PC-3 (cell line): ENCODE measurements at regions not wholly inside any gene's neighbourhood (a gene's known extent, or its start where the extent isn't known, plus 50 kb on each side); places are given as distances from the start of the nearest gene placed in this dataset.

ENCODE experiments used
- ATAC-seq: fragments of 200-7000 bp; cut with Tn5 transposase; 2 replicates; pipeline ENCODE4 v1.9.1; 2020; ENCODE audit warnings: mild to moderate bottlenecking, moderate library complexity
- BruUV-seq: library from RNA; stranded (reverse); fragments of 400-500 nt; replicated peaks from 2 replicates; lab custom pipeline; 2021; lab: Mats Ljungman, UMichigan
- CTCF ChIA-PET: fragments of 300-600 bp; sonication (Branson Sonifier 250); formaldehyde crosslinking; loops from one replicate; lab custom pipeline; 2022; ENCODE audit warnings: antibody characterized with exemption; lab: Charles Lee
- POLR2A ChIA-PET: fragments of 300-600 bp; sonication (Branson Sonifier 250); formaldehyde crosslinking; loops from one replicate; lab custom pipeline; 2022; ENCODE audit warnings: antibody characterized with exemption; ENCODE audit not compliant: unreplicated experiment; lab: Charles Lee
- DNase-seq: peaks from one replicate; pipeline ENCODE4 v3.0.0-alpha.2; 2015
- H2AFZ ChIP-seq: fragments of 300-600 bp; sonication (generic); 2 replicates; pipeline ENCODE4 v1.6.0; 2016; ENCODE audit warnings: antibody characterized with exemption, low read length
- H3F3A ChIP-seq: fragments of 300-600 bp; sonication (generic); one replicate; pipeline ENCODE4 v1.6.0; 2017; ENCODE audit warnings: antibody characterized with exemption, low read length, control low read depth, mild to moderate bottlenecking; ENCODE audit not compliant: unreplicated experiment
- H3K27ac ChIP-seq: fragments of 300-600 bp; sonication (generic); 2 replicates; pipeline ENCODE4 v1.5.1; 2016; ENCODE audit warnings: mild to moderate bottlenecking, low read length
- H3K27me3 ChIP-seq: fragments of 300-600 bp; sonication (generic); 2 replicates; pipeline ENCODE4 v1.6.1; 2016; ENCODE audit warnings: low read length, mixed read lengths
- H3K36me3 ChIP-seq: fragments of 300-600 bp; sonication (generic); 2 replicates; pipeline ENCODE4 v1.6.1; 2016; ENCODE audit warnings: low read depth, mixed run types, low read length, mixed read lengths
- H3K4me1 ChIP-seq: fragments of 300-600 bp; sonication (generic); 2 replicates; pipeline ENCODE4 v1.5.1; 2016; ENCODE audit warnings: low read length; ENCODE audit not compliant: insufficient read depth
- H3K4me2 ChIP-seq: fragments of 300-600 bp; sonication (generic); 2 replicates; pipeline ENCODE4 v1.6.0; 2016; ENCODE audit warnings: low read length
- H3K4me3 ChIP-seq: fragments of 300-600 bp; sonication (generic); 2 replicates; pipeline ENCODE4 v1.5.1; 2016; ENCODE audit warnings: mild to moderate bottlenecking, low read length, mixed read lengths
- H3K79me2 ChIP-seq: fragments of 300-600 bp; sonication (generic); 2 replicates; pipeline ENCODE4 v1.6.1; 2017; ENCODE audit warnings: low read length, mixed read lengths
- H3K9ac ChIP-seq: fragments of 300-600 bp; sonication (generic); 2 replicates; pipeline ENCODE4 v1.6.0; 2016; ENCODE audit warnings: mild to moderate bottlenecking, low read length
- H3K9me2 ChIP-seq: fragments of 300-600 bp; sonication (generic); replicated peaks from 2 replicates; pipeline ENCODE4 v1.6.1; 2016; ENCODE audit warnings: mixed run types, low read length, mixed read lengths
- H3K9me3 ChIP-seq: fragments of 300-600 bp; sonication (generic); 2 replicates; pipeline ENCODE4 v1.6.1; 2016; ENCODE audit warnings: low read length, mixed read lengths
- H4K20me1 ChIP-seq: fragments of 300-600 bp; sonication (generic); 2 replicates; pipeline ENCODE4 v1.6.1; 2016; ENCODE audit warnings: low read length, mixed read lengths
- EZH2 ChIP-seq: fragments of 300-600 bp; sonication (generic); IDR thresholded peaks from one replicate; pipeline ENCODE4 v1.6.1; 2017; ENCODE audit warnings: antibody characterized with exemption, mild to moderate bottlenecking, low read length; ENCODE audit not compliant: unreplicated experiment
- EZH2phosphoT487 ChIP-seq: fragments of 300-600 bp; sonication (generic); IDR thresholded peaks from 2 replicates; pipeline ENCODE4 v1.6.1; 2018; ENCODE audit warnings: mild to moderate bottlenecking, antibody characterized with exemption, low read length, borderline replicate concordance
- intact Hi-C: fragments of 100-400 bp; cut with micrococcal nuclease; formaldehyde crosslinking; loops from 2 replicates; pipeline ENCODE4 v1.9.0; 2023
- TF ChIP-seq, protein P1 (sequence below): fragments of 300-600 bp; sonication (generic); conservative IDR thresholded peaks from 2 replicates; pipeline ENCODE4 v1.5.1; 2017; ENCODE audit warnings: antibody characterized with exemption, low read depth, mild to moderate bottlenecking, low read length

DNA sequence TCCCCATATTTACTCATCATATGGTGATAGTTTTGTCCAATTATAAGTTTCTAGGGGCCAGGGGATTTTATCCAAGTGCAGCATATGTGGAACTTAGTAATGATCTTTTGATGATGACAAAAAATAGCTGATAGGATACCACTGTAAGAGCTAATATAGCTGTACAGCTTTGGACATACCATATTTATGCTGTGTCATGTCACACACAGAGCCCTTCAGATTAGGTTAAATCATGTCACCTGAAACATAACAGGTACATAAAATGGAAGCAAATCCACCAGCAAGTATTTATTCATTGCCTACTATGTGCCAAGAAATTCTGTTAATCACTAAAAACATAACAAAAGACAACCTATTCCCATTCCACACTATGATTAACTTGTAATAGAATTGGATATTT, 82.8 kb upstream of the IPO9 start:
- no peak for DNase-seq
- intact Hi-C loops: no loop called here

DNA sequence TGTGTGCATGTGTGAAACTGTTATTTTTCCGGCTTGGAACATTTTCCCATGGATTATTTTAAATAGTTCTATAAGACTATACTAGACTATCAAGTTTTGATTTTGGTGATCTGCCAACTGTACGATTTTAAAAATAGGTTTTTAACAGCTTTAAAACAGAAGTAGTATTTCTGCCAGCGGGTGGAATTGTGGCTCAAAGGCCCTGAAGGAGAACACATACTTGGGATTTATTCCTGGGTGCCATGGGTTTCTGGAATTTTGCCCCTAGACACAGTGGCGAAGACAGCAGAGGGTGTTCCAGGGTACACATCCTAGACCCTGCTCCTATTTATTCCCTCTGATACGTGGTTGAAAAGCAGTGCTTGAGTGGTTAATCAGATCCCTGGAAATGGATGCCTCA, 81.7 kb upstream of the IPO9 start:
- CTCF ChIA-PET: no interaction called here
- H4K20me1 ChIP-seq: no peaks in the 10 kb centered on the region; the same call in 1 of the 2 replicates
- H3K27ac ChIP-seq: no peak overlapping the region
- no peaks in the 10 kb centered on the region for H3K27me3 ChIP-seq
- H3F3A ChIP-seq: no peaks in the 10 kb centered on the region
- ATAC-seq (no peak), DNase-seq (no peak)
- H3K79me2 ChIP-seq: no peaks in the 10 kb centered on the region
- H3K9me2 ChIP-seq: no peaks in the 10 kb centered on the region
- H3K4me1 ChIP-seq: peaks cover 27% of the 10 kb centered on the region
- H3K4me3 ChIP-seq: no peak overlapping the region
- intact Hi-C loops: no loop called here
- H3K36me3 ChIP-seq: no peaks in the 10 kb centered on the region
- no peaks in the 10 kb centered on the region for H3K9me3 ChIP-seq
- no TSS peak for BruUV-seq
- POLR2A ChIA-PET: no interaction called here
- no peak overlapping the region for H3K9ac ChIP-seq
- no peak overlapping the region for H2AFZ ChIP-seq
- H3K4me2 ChIP-seq: no peak overlapping the region
- TF ChIP-seq, protein P1, sequence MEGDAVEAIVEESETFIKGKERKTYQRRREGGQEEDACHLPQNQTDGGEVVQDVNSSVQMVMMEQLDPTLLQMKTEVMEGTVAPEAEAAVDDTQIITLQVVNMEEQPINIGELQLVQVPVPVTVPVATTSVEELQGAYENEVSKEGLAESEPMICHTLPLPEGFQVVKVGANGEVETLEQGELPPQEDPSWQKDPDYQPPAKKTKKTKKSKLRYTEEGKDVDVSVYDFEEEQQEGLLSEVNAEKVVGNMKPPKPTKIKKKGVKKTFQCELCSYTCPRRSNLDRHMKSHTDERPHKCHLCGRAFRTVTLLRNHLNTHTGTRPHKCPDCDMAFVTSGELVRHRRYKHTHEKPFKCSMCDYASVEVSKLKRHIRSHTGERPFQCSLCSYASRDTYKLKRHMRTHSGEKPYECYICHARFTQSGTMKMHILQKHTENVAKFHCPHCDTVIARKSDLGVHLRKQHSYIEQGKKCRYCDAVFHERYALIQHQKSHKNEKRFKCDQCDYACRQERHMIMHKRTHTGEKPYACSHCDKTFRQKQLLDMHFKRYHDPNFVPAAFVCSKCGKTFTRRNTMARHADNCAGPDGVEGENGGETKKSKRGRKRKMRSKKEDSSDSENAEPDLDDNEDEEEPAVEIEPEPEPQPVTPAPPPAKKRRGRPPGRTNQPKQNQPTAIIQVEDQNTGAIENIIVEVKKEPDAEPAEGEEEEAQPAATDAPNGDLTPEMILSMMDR: no peak
- TF ChIP-seq EZH2phosphoT487: no peak
- no peak for TF ChIP-seq EZH2

More for the DNA sequence above, 82.8 kb upstream of the IPO9 start:
- Histone ChIP-seq H3K4me1 (peaks cover 27% of the 10 kb centered on the region), H3K9me2 (no peaks in the 10 kb centered on the region), H3K4me2 (no peak overlapping the region), H3F3A (no peaks in the 10 kb centered on the region), H2AFZ (no peak overlapping the region), H3K4me3 (no peak overlapping the region), H3K9me3 (no peaks in the 10 kb centered on the region), H3K27ac (no peak overlapping the region), H3K27me3 (no peaks in the 10 kb centered on the region), H3K9ac (no peak overlapping the region), H3K79me2 (no peaks in the 10 kb centered on the region), H3K36me3 (no peaks in the 10 kb centered on the region), H4K20me1 (no peaks in the 10 kb centered on the region; the same call in 1 of the 2 replicates)
- no TSS peak for BruUV-seq
- ChIA-PET CTCF (no interaction called here), POLR2A (no interaction called here)
- no peak for TF ChIP-seq EZH2
- no peak for TF ChIP-seq EZH2phosphoT487
- TF ChIP-seq, protein P1: no peak
- ATAC-seq: no peak

DNA sequence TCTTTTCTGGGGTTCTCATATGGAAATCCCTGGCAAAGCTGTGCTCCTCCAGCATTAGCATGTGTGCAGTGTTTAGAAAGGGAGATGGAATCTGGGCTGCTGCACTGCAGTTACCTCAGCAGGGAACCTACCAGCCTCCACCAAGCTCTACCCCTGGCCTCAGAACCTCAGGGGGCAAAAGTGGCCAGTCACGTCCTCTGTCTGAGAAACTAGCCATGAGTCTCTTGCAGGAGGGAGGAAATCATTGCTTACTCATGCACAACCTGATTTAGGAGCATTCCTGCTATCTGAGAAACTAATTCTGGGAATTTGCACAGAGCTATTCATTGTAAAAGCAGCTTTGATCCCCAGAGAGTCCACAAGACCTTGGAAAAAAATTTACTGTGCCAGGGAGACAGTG, 80.6 kb upstream of the IPO9 start:
- Histone ChIP-seq H3K9me2 (no peaks in the 10 kb centered on the region), H3K4me3 (no peak overlapping the region), H3K27ac (no peak overlapping the region), H3K4me2 (no peak overlapping the region), H3K9me3 (no peaks in the 10 kb centered on the region), H3K4me1 (peaks cover 27% of the 10 kb centered on the region), H2AFZ (no peak overlapping the region), H4K20me1 (no peaks in the 10 kb centered on the region; the same call in 1 of the 2 replicates), H3K36me3 (no peaks in the 10 kb centered on the region), H3F3A (no peaks in the 10 kb centered on the region), H3K9ac (no peak overlapping the region), H3K27me3 (no peaks in the 10 kb centered on the region), H3K79me2 (no peaks in the 10 kb centered on the region)
- intact Hi-C loops: no loop called here
- DNase-seq (peak; percentile 40), ATAC-seq (peak; percentile 35; the same call in 1 of the 2 replicates)
- no TSS peak for BruUV-seq
- TF ChIP-seq EZH2: no peak
- TF ChIP-seq EZH2phosphoT487: no peak
- TF ChIP-seq, protein P1: no peak
- POLR2A ChIA-PET: no interaction called here
- CTCF ChIA-PET: no interaction called here
